Fibroblast of the aortic adventitia (primary cell): ENCODE measurements at regions not wholly inside any gene's neighbourhood (a gene's known extent, or its start where the extent isn't known, plus 50 kb on each side); places are given as distances from the start of the nearest gene placed in this dataset.
A peak's percentile ranks its signal among the peaks of the same experiment; 100 is the strongest.

ENCODE experiments used
- DNase-seq: peaks from one replicate; pipeline ENCODE4 v3.0.0-alpha.2; 2010; ENCODE audit warnings: low read depth
- H3K4me3 ChIP-seq: 2 replicates; pipeline ENCODE4 v1.5.1; 2011; ENCODE audit warnings: low read depth, mild to moderate bottlenecking, control low read depth, low read length, moderate library complexity
- TF ChIP-seq, protein P1 (sequence below): IDR thresholded peaks from 2 replicates; pipeline ENCODE4 v1.5.1; 2011; ENCODE audit warnings: mild to moderate bottlenecking, low read length, control low read depth, inconsistent platforms; ENCODE audit not compliant: insufficient read depth

DNA sequence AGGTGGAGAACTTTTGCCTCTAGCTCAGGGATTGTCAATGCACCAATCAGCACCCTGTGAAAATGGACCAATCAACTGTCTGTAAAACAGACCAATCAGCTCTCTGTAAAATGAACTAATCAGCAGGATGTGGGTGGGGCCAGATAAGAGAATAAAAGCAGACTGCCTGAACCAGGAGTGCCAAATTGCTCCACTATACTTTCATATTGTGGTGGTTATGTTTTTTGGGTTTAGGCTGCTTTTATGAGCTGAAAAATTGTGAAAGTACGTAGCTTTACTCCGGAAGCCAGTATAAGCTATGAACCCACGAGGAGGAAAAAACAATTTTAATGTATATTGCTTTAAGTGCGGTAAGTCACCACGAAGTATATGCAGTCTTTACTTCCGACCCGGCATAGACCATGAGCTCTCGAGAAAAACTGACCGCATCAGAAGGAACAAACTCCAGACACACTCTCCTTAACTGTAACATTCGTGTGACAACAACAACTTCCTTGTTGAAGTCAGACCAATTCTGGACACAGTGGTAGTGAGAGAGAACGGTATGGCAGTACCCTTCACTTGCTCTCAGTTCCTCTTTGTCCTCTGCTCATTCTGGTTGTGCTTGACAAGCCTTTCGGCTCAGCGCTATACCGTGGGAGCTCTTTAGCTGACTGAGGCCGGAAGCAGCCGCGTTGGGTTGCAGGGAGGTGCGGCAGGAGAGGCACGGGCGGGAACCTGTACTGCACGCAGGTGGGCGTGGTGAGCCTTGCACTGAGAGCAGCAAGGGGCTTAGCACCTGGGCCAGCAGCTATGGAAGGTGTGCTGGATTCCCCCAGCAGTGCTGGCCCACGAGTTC lies 81.9 kb upstream of the E2F3 start:
- DNase-seq: no peak
- no peak overlapping the region for H3K4me3 ChIP-seq

DNA sequence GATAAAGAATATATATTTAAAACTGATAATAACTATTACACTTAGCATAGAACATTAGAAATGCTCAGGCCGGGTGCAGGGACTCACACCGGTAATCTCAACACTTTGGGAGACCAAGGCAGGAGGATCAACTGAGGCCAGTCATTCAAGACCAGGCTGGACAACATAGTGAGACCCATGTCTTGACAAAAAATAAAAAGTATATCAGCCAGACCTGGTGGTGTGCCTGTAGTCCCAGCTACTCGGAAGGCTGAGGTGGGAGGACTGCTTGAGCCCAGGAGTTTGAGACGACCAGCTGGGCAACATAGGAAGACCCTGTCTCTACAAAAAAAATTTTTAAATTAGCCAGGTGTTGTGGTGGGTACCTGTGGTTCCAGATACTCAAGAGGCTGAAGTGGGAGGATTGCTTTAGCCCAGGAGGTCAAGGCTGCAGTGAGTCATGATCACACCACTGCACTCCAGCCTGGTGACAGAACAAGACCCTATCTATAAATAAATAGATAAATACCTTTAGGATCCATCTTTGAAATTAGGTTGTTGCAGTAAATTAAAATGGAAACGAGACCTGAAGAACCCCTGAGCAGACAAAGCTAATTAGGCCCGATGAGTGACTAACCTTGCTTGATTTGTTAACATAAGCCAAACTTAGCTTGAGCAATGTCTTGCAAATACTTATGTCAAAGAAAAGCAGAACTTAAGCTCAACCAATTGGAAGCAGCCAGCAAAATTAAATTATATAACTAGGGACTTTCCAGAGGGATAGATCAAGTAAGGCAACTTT lies 75.8 kb upstream of the E2F3 start:
- TF ChIP-seq, protein P1, sequence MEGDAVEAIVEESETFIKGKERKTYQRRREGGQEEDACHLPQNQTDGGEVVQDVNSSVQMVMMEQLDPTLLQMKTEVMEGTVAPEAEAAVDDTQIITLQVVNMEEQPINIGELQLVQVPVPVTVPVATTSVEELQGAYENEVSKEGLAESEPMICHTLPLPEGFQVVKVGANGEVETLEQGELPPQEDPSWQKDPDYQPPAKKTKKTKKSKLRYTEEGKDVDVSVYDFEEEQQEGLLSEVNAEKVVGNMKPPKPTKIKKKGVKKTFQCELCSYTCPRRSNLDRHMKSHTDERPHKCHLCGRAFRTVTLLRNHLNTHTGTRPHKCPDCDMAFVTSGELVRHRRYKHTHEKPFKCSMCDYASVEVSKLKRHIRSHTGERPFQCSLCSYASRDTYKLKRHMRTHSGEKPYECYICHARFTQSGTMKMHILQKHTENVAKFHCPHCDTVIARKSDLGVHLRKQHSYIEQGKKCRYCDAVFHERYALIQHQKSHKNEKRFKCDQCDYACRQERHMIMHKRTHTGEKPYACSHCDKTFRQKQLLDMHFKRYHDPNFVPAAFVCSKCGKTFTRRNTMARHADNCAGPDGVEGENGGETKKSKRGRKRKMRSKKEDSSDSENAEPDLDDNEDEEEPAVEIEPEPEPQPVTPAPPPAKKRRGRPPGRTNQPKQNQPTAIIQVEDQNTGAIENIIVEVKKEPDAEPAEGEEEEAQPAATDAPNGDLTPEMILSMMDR: no peak
- peak; percentile 9 for DNase-seq
- H3K4me3 ChIP-seq: no peak overlapping the region

More for the DNA sequence above, 81.9 kb upstream of the E2F3 start:
- TF ChIP-seq, protein P1: no peak

DNA sequence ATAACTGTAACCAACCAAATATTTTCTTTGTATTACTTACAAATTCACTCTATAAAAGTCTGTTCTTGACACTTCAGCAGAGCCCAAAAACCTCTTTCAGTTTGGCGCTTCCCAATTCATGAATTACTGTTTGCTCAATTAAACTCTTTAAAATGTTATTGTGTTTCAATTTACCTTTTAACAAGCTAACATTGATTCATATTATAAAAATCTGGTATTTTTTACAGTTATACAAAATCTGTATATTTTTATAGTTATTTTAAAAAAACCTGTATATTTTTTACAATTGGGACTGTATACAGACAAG lies 75.3 kb upstream of the E2F3 start:
- DNase-seq: no peak
- TF ChIP-seq, protein P1: no peak
- H3K4me3 ChIP-seq: no peak overlapping the region

DNA sequence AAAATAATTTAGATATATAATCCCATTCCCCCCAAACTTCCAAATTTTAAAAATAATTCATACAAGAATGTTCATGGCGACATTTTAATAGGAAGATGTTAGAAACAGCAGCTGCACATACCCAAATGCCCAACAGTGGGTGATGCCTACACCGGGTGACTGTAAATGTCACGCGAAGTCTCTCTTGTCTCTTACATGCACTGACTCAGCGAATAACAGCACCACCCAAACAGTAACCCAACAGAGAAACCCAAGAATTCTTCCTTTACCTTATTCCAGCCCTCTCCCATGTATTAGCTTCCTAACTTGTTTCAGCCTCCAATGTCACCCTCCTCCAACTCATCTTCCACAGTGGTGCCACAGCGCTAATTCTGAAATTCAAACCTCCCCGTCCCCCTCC lies 74.5 kb upstream of the E2F3 start:
- TF ChIP-seq, protein P1: no peak
- no peak overlapping the region for H3K4me3 ChIP-seq
- DNase-seq: no peak

DNA sequence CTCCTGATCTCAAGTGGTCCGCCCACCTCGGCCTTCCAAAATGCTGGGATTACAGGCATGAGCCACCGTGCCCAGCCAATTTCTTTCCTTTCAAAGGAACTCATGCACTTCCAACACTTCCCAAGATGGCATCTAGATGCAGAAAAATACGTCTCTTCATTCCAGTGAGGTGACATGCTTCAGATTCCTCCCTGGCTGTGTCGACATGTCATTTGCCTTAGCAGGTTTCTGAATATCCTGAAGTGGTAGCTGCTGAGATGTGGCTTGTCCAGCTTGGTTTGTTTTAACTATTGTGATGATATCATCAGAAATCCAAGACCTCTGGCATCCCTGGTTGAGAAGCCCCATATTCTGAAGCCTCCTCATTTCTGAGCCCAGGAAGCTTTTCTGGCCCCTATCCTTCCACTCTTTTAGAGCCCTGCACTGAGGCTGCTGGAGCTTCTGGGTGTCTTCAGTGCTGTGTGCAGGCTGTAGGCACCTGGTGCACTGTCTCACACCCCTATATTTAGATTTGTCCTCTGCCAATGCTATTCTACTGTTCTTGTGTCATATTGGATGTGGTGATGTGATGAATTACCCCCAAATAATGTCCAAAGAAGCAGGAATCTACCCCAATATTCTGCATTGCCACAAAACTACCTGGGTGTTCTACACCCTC lies 73.3 kb upstream of the E2F3 start:
- no peak overlapping the region for H3K4me3 ChIP-seq
- TF ChIP-seq, protein P1: no peak
- no peak for DNase-seq

DNA sequence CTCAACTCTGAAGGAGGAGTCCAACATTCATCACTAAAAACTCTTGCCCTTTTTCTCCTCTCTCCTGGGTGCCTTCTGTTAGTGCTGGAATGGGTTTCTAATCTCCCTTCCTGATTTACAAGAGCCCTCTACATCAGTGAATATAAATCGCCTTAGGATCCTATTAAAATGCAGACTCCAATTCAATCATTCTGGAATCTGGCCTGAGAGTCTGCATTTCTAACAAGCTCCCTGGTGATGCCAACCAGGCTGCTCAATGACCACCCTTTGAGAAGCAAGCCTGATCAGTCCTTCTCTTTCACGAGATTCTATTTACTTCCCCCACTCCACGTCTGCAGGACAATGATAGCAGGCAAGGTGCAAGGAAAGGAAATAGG lies 72.8 kb upstream of the E2F3 start:
- no peak for DNase-seq
- TF ChIP-seq, protein P1: no peak

More for the DNA sequence above, 72.8 kb upstream of the E2F3 start:
- H3K4me3 ChIP-seq: no peak overlapping the region
